HEK293 (cell line): ENCODE measurements at regions not wholly inside any gene's neighbourhood (a gene's known extent, or its start where the extent isn't known, plus 50 kb on each side); places are given as distances from the start of the nearest gene placed in this dataset.

Experiments
- CTCF ChIA-PET: fragments of 350-600 bp; formaldehyde crosslinking; extraction: SDS; loops from one replicate; lab custom pipeline; 2021; ENCODE audit warnings: antibody characterized with exemption; lab: Yijun Ruan, JAX
- POLR2A ChIA-PET: fragments of 300-600 bp; formaldehyde crosslinking; extraction: SDS; loops from one replicate; lab custom pipeline; 2020; ENCODE audit warnings: antibody characterized with exemption, inconsistent platforms; lab: Yijun Ruan, JAX
- H3K27ac ChIP-seq: fragments of 200-500 bp; sonication (Bioruptor generic); 2 replicates; pipeline ENCODE4 v1.5.1; 2014; ENCODE audit warnings: low read depth, low read length, control low read depth, inconsistent platforms; ENCODE audit errors: extremely low read depth
- H3K36me3 ChIP-seq, 2 experiments: fragments of 200-500 bp in 1 of 2; sonication (Bioruptor generic) in 1 of 2; 1 replicate in 1 of 2; 2 replicates in 1 of 2; pipeline ENCODE4 v1.5.1; 2014 to 2017; ENCODE audit warnings: inconsistent platforms in 2 of 2, low read length in 2 of 2; ENCODE audit not compliant: control insufficient read depth in 2 of 2, insufficient read depth in 1 of 2
- H3K4me1 ChIP-seq: fragments of 200-500 bp; sonication (Bioruptor generic); 2 replicates; pipeline ENCODE4 v1.5.1; 2014; ENCODE audit warnings: mild to moderate bottlenecking, low read length, inconsistent platforms; ENCODE audit not compliant: control insufficient read depth, insufficient read depth
- H3K4me3 ChIP-seq: 2 replicates; pipeline ENCODE4 v1.5.1; 2011; ENCODE audit warnings: low read depth, mild to moderate bottlenecking, control low read depth, low read length, moderate library complexity
- H3K9me3 ChIP-seq: fragments of 200-500 bp; sonication (Bioruptor generic); 2 replicates; pipeline ENCODE4 v1.5.1; 2014; ENCODE audit warnings: low read depth, low read length, inconsistent platforms; ENCODE audit not compliant: control insufficient read depth, insufficient read depth
- ZBTB7A ChIP-seq: fragments of 450-650 bp; formaldehyde crosslinking; IDR thresholded peaks from 2 replicates; pipeline ENCODE4 v1.5.1; 2016; ENCODE audit warnings: low read depth, missing biosample characterization, missing genetic modification characterization
- ZBTB8A ChIP-seq: fragments of 450-650 bp; formaldehyde crosslinking; IDR thresholded peaks from 2 replicates; pipeline ENCODE4 v1.5.1; 2016; ENCODE audit warnings: missing biosample characterization, missing genetic modification characterization
- ZNF121 ChIP-seq: fragments of 450-650 bp; formaldehyde crosslinking; IDR thresholded peaks from 2 replicates; pipeline ENCODE4 v1.5.1; 2016; ENCODE audit warnings: missing biosample characterization, missing genetic modification characterization
- ZNF138 ChIP-seq: fragments of 450-650 bp; formaldehyde crosslinking; IDR thresholded peaks from 2 replicates; pipeline ENCODE4 v1.5.1; 2016; ENCODE audit warnings: missing biosample characterization, missing genetic modification characterization, borderline replicate concordance
- ZNF140 ChIP-seq: fragments of 450-650 bp; formaldehyde crosslinking; IDR thresholded peaks from 2 replicates; pipeline ENCODE4 v1.5.1; 2016; ENCODE audit warnings: missing biosample characterization, missing genetic modification characterization
- ZNF202 ChIP-seq: fragments of 450-650 bp; formaldehyde crosslinking; IDR thresholded peaks from 2 replicates; pipeline ENCODE4 v1.5.1; 2016; ENCODE audit warnings: missing biosample characterization, missing genetic modification characterization, borderline replicate concordance
- ZNF248 ChIP-seq: fragments of 450-650 bp; formaldehyde crosslinking; IDR thresholded peaks from 2 replicates; pipeline ENCODE4 v1.5.1; 2017; ENCODE audit warnings: missing biosample characterization, missing genetic modification characterization
- ZNF366 ChIP-seq: fragments of 450-650 bp; formaldehyde crosslinking; conservative IDR thresholded peaks from 2 replicates; pipeline ENCODE4 v1.5.1; 2016; ENCODE audit warnings: missing biosample characterization, missing genetic modification characterization
- ZNF426 ChIP-seq: fragments of 450-650 bp; formaldehyde crosslinking; IDR thresholded peaks from 2 replicates; pipeline ENCODE4 v1.5.1; 2017; ENCODE audit warnings: missing biosample characterization, missing genetic modification characterization, mild to moderate bottlenecking, inconsistent platforms, moderate library complexity
- ZNF433 ChIP-seq: fragments of 450-650 bp; formaldehyde crosslinking; IDR thresholded peaks from 2 replicates; pipeline ENCODE4 v1.5.1; 2016; ENCODE audit warnings: missing biosample characterization, missing genetic modification characterization, low read depth
- ZNF555 ChIP-seq: fragments of 450-650 bp; formaldehyde crosslinking; conservative IDR thresholded peaks from 2 replicates; pipeline ENCODE4 v1.5.1; 2017; ENCODE audit warnings: missing biosample characterization, mild to moderate bottlenecking, missing genetic modification characterization, inconsistent platforms
- ZNF560 ChIP-seq: fragments of 450-650 bp; formaldehyde crosslinking; IDR thresholded peaks from 2 replicates; pipeline ENCODE4 v1.5.1; 2017; ENCODE audit warnings: missing biosample characterization, missing genetic modification characterization, borderline replicate concordance
- ZNF623 ChIP-seq: fragments of 450-650 bp; formaldehyde crosslinking; IDR thresholded peaks from 2 replicates; pipeline ENCODE4 v1.5.1; 2016; ENCODE audit warnings: missing biosample characterization, missing genetic modification characterization
- ZNF654 ChIP-seq: fragments of 450-650 bp; formaldehyde crosslinking; IDR thresholded peaks from 2 replicates; pipeline ENCODE4 v1.5.1; 2016; ENCODE audit warnings: low read depth, missing biosample characterization, missing genetic modification characterization
- ZSCAN16 ChIP-seq: fragments of 450-650 bp; formaldehyde crosslinking; IDR thresholded peaks from 2 replicates; pipeline ENCODE4 v1.5.1; 2016; ENCODE audit warnings: missing biosample characterization, missing genetic modification characterization
- TF ChIP-seq, protein P1 (sequence below): fragments of 450-650 bp; formaldehyde crosslinking; conservative IDR thresholded peaks from 2 replicates; pipeline ENCODE4 v1.5.1; 2016; ENCODE audit warnings: low read depth, missing biosample characterization, missing genetic modification characterization
- TF ChIP-seq, protein P2 (sequence below): fragments of 450-650 bp; formaldehyde crosslinking; conservative IDR thresholded peaks from 2 replicates; pipeline ENCODE4 v1.5.1; 2016; ENCODE audit warnings: low read depth, missing biosample characterization, missing genetic modification characterization
- TF ChIP-seq, protein P3 (sequence below): fragments of 450-650 bp; formaldehyde crosslinking; IDR thresholded peaks from 2 replicates; pipeline ENCODE4 v1.5.1; 2016; ENCODE audit warnings: missing biosample characterization, missing genetic modification characterization
- TF ChIP-seq, protein P4 (sequence below): fragments of 450-650 bp; formaldehyde crosslinking; IDR thresholded peaks from 2 replicates; pipeline ENCODE4 v1.5.1; 2016; ENCODE audit warnings: missing biosample characterization, missing genetic modification characterization
- TF ChIP-seq, protein P5 (sequence below): fragments of 450-650 bp; formaldehyde crosslinking; IDR thresholded peaks from 2 replicates; pipeline ENCODE4 v1.5.1; 2016; ENCODE audit warnings: missing biosample characterization, missing genetic modification characterization
- TF ChIP-seq, protein P6 (sequence below): fragments of 450-650 bp; formaldehyde crosslinking; IDR thresholded peaks from 2 replicates; pipeline ENCODE4 v1.5.1; 2016; ENCODE audit warnings: missing biosample characterization, missing genetic modification characterization

DNA sequence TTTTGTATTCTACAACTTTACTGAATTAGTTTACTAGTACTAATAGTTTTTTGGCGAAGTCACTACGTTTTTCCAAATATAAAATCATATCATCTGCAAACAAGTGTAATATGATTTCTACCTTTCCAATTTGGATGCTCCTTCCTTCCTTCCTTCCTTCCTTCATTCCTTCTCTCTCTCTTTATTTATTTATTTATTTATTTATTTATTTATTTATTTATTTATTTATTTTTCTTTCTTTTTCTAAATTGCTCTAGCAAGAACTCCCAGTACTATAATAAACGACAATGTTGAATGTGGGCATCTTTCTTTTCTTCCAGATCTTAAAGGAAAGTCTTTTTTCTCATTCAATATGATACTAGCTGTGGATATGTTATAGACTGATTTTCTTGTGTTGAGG, 656.0 kb upstream of the LUZP2 start:
- no peak overlapping the region for H3K4me3 ChIP-seq
- no peak overlapping the region for H3K27ac ChIP-seq
- ChIA-PET POLR2A (no interaction called here), CTCF (no interaction called here)
- no peaks in the 10 kb centered on the region for H3K36me3 ChIP-seq
- no peaks in the 10 kb centered on the region for H3K9me3 ChIP-seq
- H3K4me1 ChIP-seq = no peaks in the 10 kb centered on the region
- TF ChIP-seq ZNF555 = peak; percentile 86
- 0 out of 2 replicates have a peak, but pooled peaks have one; percentile 45 for TF ChIP-seq ZNF138 (tag by site-specific recombination)
- TF ChIP-seq, protein P1, sequence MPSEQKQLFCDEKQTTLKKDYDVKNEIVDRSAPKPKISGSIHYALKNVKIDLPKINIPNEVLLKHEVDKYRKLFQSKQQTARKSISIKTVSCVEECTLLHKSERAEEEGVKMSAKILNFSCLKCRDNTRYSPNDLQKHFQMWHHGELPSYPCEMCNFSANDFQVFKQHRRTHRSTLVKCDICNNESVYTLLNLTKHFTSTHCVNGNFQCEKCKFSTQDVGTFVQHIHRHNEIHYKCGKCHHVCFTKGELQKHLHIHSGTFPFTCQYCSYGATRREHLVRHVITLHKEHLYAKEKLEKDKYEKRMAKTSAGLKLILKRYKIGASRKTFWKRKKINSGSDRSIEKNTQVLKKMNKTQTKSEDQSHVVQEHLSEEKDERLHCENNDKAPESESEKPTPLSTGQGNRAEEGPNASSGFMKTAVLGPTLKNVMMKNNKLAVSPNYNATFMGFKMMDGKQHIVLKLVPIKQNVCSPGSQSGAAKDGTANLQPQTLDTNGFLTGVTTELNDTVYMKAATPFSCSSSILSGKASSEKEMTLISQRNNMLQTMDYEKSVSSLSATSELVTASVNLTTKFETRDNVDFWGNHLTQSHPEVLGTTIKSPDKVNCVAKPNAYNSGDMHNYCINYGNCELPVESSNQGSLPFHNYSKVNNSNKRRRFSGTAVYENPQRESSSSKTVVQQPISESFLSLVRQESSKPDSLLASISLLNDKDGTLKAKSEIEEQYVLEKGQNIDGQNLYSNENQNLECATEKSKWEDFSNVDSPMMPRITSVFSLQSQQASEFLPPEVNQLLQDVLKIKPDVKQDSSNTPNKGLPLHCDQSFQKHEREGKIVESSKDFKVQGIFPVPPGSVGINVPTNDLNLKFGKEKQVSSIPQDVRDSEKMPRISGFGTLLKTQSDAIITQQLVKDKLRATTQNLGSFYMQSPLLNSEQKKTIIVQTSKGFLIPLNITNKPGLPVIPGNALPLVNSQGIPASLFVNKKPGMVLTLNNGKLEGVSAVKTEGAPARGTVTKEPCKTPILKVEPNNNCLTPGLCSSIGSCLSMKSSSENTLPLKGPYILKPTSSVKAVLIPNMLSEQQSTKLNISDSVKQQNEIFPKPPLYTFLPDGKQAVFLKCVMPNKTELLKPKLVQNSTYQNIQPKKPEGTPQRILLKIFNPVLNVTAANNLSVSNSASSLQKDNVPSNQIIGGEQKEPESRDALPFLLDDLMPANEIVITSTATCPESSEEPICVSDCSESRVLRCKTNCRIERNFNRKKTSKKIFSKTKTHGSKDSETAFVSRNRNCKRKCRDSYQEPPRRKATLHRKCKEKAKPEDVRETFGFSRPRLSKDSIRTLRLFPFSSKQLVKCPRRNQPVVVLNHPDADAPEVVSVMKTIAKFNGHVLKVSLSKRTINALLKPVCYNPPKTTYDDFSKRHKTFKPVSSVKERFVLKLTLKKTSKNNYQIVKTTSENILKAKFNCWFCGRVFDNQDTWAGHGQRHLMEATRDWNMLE (tag by site-specific recombination) = peak; percentile 79; the same call in 1 of the 2 replicates
- no peak for TF ChIP-seq ZBTB7A (tag by site-specific recombination)
- TF ChIP-seq, protein P2, sequence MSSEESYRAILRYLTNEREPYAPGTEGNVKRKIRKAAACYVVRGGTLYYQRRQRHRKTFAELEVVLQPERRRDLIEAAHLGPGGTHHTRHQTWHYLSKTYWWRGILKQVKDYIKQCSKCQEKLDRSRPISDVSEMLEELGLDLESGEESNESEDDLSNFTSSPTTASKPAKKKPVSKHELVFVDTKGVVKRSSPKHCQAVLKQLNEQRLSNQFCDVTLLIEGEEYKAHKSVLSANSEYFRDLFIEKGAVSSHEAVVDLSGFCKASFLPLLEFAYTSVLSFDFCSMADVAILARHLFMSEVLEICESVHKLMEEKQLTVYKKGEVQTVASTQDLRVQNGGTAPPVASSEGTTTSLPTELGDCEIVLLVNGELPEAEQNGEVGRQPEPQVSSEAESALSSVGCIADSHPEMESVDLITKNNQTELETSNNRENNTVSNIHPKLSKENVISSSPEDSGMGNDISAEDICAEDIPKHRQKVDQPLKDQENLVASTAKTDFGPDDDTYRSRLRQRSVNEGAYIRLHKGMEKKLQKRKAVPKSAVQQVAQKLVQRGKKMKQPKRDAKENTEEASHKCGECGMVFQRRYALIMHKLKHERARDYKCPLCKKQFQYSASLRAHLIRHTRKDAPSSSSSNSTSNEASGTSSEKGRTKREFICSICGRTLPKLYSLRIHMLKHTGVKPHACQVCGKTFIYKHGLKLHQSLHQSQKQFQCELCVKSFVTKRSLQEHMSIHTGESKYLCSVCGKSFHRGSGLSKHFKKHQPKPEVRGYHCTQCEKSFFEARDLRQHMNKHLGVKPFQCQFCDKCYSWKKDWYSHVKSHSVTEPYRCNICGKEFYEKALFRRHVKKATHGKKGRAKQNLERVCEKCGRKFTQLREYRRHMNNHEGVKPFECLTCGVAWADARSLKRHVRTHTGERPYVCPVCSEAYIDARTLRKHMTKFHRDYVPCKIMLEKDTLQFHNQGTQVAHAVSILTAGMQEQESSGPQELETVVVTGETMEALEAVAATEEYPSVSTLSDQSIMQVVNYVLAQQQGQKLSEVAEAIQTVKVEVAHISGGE (tag by site-specific recombination) = peak; percentile 75
- TF ChIP-seq ZNF560 (tag by site-specific recombination) = 0 out of 2 replicates have a peak, but pooled peaks have one; percentile 27
- TF ChIP-seq ZNF654 (tag by site-specific recombination) = peak; percentile 21; the same call in 1 of the 2 replicates
- TF ChIP-seq ZSCAN16 (tag by site-specific recombination) = no peak
- peak; percentile 60; the same call in 1 of the 2 replicates for TF ChIP-seq ZBTB8A (tag by site-specific recombination)
- TF ChIP-seq ZNF366 = 0 out of 2 replicates have a peak, but pooled peaks have one; percentile 18
- TF ChIP-seq, protein P3, sequence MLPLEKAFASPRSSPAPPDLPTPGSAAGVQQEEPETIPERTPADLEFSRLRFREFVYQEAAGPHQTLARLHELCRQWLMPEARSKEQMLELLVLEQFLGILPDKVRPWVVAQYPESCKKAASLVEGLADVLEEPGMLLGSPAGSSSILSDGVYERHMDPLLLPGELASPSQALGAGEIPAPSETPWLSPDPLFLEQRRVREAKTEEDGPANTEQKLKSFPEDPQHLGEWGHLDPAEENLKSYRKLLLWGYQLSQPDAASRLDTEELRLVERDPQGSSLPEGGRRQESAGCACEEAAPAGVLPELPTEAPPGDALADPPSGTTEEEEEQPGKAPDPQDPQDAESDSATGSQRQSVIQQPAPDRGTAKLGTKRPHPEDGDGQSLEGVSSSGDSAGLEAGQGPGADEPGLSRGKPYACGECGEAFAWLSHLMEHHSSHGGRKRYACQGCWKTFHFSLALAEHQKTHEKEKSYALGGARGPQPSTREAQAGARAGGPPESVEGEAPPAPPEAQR = no peak
- TF ChIP-seq ZNF426 (tag by site-specific recombination) = peak; percentile 79
- peak; percentile 46 for TF ChIP-seq ZNF623
- TF ChIP-seq, protein P4, sequence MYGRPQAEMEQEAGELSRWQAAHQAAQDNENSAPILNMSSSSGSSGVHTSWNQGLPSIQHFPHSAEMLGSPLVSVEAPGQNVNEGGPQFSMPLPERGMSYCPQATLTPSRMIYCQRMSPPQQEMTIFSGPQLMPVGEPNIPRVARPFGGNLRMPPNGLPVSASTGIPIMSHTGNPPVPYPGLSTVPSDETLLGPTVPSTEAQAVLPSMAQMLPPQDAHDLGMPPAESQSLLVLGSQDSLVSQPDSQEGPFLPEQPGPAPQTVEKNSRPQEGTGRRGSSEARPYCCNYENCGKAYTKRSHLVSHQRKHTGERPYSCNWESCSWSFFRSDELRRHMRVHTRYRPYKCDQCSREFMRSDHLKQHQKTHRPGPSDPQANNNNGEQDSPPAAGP (tag by site-specific recombination) = no peak
- TF ChIP-seq, protein P5, sequence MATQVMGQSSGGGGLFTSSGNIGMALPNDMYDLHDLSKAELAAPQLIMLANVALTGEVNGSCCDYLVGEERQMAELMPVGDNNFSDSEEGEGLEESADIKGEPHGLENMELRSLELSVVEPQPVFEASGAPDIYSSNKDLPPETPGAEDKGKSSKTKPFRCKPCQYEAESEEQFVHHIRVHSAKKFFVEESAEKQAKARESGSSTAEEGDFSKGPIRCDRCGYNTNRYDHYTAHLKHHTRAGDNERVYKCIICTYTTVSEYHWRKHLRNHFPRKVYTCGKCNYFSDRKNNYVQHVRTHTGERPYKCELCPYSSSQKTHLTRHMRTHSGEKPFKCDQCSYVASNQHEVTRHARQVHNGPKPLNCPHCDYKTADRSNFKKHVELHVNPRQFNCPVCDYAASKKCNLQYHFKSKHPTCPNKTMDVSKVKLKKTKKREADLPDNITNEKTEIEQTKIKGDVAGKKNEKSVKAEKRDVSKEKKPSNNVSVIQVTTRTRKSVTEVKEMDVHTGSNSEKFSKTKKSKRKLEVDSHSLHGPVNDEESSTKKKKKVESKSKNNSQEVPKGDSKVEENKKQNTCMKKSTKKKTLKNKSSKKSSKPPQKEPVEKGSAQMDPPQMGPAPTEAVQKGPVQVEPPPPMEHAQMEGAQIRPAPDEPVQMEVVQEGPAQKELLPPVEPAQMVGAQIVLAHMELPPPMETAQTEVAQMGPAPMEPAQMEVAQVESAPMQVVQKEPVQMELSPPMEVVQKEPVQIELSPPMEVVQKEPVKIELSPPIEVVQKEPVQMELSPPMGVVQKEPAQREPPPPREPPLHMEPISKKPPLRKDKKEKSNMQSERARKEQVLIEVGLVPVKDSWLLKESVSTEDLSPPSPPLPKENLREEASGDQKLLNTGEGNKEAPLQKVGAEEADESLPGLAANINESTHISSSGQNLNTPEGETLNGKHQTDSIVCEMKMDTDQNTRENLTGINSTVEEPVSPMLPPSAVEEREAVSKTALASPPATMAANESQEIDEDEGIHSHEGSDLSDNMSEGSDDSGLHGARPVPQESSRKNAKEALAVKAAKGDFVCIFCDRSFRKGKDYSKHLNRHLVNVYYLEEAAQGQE (tag by site-specific recombination) = peak; percentile 52; the same call in 1 of the 2 replicates
- no peak for TF ChIP-seq ZNF121 (tag by site-specific recombination)
- TF ChIP-seq, protein P6, sequence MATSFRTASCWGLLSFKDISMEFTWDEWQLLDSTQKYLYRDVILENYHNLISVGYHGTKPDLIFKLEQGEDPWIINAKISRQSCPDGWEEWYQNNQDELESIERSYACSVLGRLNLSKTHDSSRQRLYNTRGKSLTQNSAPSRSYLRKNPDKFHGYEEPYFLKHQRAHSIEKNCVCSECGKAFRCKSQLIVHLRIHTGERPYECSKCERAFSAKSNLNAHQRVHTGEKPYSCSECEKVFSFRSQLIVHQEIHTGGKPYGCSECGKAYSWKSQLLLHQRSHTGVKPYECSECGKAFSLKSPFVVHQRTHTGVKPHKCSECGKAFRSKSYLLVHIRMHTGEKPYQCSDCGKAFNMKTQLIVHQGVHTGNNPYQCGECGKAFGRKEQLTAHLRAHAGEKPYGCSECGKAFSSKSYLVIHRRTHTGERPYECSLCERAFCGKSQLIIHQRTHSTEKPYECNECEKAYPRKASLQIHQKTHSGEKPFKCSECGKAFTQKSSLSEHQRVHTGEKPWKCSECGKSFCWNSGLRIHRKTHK = no peak
- peak; percentile 90 for TF ChIP-seq ZNF202 (tag by site-specific recombination)
- 0 out of 2 replicates have a peak, but pooled peaks have one; percentile 40 for TF ChIP-seq ZNF433 (tag by site-specific recombination)
- no peak for TF ChIP-seq ZNF248 (tag by site-specific recombination)
- peak; percentile 65; the same call in 1 of the 2 replicates for TF ChIP-seq ZNF140 (tag by site-specific recombination)
